ENCODE measurements at regions not wholly inside any gene's neighbourhood (a gene's known extent, or its start where the extent isn't known, plus 50 kb on each side); places are given as distances from the start of the nearest gene placed in this dataset.

- TF ChIP-seq, protein P1, sequence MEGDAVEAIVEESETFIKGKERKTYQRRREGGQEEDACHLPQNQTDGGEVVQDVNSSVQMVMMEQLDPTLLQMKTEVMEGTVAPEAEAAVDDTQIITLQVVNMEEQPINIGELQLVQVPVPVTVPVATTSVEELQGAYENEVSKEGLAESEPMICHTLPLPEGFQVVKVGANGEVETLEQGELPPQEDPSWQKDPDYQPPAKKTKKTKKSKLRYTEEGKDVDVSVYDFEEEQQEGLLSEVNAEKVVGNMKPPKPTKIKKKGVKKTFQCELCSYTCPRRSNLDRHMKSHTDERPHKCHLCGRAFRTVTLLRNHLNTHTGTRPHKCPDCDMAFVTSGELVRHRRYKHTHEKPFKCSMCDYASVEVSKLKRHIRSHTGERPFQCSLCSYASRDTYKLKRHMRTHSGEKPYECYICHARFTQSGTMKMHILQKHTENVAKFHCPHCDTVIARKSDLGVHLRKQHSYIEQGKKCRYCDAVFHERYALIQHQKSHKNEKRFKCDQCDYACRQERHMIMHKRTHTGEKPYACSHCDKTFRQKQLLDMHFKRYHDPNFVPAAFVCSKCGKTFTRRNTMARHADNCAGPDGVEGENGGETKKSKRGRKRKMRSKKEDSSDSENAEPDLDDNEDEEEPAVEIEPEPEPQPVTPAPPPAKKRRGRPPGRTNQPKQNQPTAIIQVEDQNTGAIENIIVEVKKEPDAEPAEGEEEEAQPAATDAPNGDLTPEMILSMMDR (IDR thresholded peaks at IDR 0.05), result no peak
- TF ChIP-seq POLR2A (IDR thresholded peaks at IDR 0.05) (no peak), EP300 (IDR thresholded peaks at IDR 0.05) (no peak)
Observed at GRCh38 chr5:86228147-86228546, 389.6 kb upstream of the COX7C start.
